Gastroesophageal sphincter (tissue), 3 donors: ENCODE measurements at regions not wholly inside any gene's neighbourhood (a gene's known extent, or its start where the extent isn't known, plus 50 kb on each side); places are given as distances from the start of the nearest gene placed in this dataset.

Experiments used
- EP300 ChIP-seq: sonication (generic); formaldehyde crosslinking; IDR thresholded peaks from one replicate; pipeline ENCODE4 v1.6.1; 2017; ENCODE audit warnings: antibody characterized with exemption, mild to moderate bottlenecking
- POLR2A ChIP-seq, 2 donors: fragments of 450-650 bp; IDR thresholded peaks; one replicate each; pipeline ENCODE4 v1.6.1; 2017; ENCODE audit warnings: antibody characterized with exemption in 2 of 2, mild to moderate bottlenecking in 2 of 2, moderate library complexity in 1 of 2
- TF ChIP-seq, protein P1 (sequence below), 4 experiments: fragments of 200-600 bp in 2 of 4; fragments of 450-650 bp in 2 of 4; sonication (generic) in 1 of 4; IDR thresholded peaks; one replicate each; pipeline ENCODE4 v1.5.1; 2017 to 2019; ENCODE audit warnings: antibody characterized with exemption in 4 of 4, mild to moderate bottlenecking in 2 of 4, moderate library complexity in 2 of 4

DNA sequence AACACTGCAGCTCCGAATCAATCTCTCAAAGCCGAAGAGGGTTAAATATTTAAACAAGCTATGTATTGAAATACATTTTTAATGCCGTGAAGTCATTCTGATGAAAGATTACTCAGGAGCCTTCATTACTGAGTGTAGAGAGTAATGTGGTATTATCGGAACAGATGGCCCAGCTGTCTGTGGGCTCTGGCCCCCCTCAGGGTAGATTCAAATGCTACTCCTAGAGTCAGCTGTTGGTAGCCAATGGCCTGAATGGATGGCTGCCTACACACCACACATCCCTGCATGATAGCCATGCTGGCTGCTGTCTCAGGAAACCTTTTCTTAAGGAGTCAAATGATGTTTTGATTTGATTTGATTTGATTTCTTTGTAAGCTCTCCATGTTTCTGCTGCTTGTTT is 732.3 kb upstream of the CELF4 start:
- TF ChIP-seq, protein P1, sequence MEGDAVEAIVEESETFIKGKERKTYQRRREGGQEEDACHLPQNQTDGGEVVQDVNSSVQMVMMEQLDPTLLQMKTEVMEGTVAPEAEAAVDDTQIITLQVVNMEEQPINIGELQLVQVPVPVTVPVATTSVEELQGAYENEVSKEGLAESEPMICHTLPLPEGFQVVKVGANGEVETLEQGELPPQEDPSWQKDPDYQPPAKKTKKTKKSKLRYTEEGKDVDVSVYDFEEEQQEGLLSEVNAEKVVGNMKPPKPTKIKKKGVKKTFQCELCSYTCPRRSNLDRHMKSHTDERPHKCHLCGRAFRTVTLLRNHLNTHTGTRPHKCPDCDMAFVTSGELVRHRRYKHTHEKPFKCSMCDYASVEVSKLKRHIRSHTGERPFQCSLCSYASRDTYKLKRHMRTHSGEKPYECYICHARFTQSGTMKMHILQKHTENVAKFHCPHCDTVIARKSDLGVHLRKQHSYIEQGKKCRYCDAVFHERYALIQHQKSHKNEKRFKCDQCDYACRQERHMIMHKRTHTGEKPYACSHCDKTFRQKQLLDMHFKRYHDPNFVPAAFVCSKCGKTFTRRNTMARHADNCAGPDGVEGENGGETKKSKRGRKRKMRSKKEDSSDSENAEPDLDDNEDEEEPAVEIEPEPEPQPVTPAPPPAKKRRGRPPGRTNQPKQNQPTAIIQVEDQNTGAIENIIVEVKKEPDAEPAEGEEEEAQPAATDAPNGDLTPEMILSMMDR (IDR thresholded peaks at IDR 0.05): no peak
- TF ChIP-seq POLR2A (IDR thresholded peaks at IDR 0.05): no peak
- no peak for TF ChIP-seq EP300
